Right renal cortex interstitium (tissue), 3 donors: ENCODE measurements at regions not wholly inside any gene's neighbourhood (a gene's known extent, or its start where the extent isn't known, plus 50 kb on each side); places are given as distances from the start of the nearest gene placed in this dataset.
"Not testable (repeated sequence)": the region's sequence is repeated elsewhere in the genome, so short reads cannot be mapped to it uniquely, and the experiment has no call there.

Source experiments
- DNase-seq, 3 donors: peaks; one replicate each; pipeline ENCODE4 v3.0.0-alpha.2; 2013; ENCODE audit warnings: low read depth in 3 of 3, low spot score in 2 of 3

- no peak for DNase-seq
Observed at GRCh38 chr4:60422439-60422838, 777.7 kb upstream of the ADGRL3 start.

DNA sequence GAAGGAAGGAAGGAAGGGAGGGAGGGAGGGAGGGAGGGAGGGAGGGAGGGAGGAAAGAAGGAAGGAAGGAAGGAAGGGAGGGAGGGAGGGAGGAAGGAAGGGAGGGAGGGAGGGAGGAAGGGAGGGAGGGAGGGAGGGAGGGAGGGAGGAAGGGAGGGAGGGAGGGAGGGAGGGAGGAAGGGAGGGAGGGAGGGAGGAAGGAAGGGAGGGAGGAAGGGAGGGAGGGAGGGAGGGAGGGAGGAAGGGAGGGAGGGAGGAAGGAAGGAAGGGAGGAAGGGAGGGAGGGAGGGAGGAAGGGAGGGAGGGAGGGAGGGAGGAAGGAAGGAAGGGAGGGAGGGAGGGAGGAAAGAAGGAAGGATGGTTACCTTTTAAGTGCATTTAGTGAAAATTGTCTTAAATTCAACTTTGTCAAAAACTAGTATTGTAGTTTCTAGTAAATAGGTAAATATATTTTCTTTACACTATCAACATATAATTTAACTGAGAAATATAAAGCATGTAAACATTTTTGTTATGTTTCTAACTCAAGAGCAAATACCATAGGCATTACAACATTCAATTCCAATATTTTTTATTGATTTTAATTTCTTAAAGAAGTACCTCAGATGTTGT lies 776.4 kb upstream of the ADGRL3 start:
- DNase-seq = not testable (repeated sequence)

DNA sequence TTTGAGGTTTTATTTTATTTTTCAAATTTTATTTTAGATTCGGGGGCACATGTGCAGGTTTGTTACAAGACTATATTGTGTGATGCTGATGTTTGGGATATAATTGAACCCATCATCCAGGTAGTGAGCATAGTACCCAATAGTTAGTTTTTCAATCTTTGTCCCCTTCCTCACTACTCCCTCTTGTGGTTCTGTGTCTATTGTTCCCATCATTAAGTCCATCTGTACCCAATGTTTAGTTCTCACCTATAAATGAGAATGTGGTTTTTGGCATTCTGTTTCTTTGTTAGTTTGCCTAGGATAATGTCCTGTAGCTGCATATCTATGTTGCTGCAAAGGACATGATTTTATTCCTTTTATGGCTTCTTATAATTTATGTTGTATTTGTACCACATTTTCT lies 767.2 kb upstream of the ADGRL3 start:
- DNase-seq = no peak

GRCh38 chr4:60443068-60443467 lies 757.1 kb upstream of the ADGRL3 start:
- no peak for DNase-seq

DNA sequence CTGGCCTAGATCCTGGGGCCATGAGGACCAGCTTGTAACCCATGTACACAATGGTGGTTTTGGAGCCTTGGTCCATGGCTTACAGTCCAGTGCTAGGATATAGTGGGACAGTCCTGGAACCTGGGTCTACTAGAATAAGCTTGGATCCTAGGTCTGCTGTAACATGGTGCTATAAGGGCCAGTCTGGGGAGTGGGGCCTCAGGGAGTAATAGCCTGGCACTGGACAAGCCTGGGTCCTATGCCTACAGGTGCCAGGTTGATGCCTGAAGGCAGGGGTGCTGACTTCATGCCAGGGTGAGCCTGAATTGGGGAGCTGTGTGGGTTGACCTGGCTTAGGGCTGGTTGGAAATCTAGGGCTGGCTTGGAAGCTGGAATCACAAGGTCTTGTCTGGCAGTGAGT lies 756.3 kb upstream of the ADGRL3 start:
- DNase-seq = no peak

DNA sequence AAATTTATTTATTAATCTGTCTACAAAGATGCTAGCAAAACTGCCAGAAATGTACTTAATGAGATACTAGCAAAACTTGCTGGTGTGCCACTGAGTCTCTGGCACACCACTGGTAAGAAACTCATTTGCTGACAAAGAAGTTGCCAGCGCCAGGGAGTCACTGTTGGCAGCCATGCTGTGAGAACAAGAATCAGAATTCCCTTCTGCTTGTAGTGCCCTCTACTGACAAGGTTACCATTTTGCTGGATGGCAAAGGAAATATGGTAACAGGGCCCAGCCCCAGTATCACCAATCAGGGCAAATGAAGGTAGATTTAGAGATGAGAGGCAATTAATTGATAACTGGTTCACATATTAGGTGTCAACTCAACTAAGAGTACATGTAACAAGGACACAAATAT lies 750.1 kb upstream of the ADGRL3 start:
- no peak for DNase-seq

- no peak for DNase-seq
Observed at GRCh38 chr4:60452266-60452665, 747.9 kb upstream of the ADGRL3 start.

GRCh38 chr4:60455380-60455779 lies 744.7 kb upstream of the ADGRL3 start:
- DNase-seq = no peak

DNA sequence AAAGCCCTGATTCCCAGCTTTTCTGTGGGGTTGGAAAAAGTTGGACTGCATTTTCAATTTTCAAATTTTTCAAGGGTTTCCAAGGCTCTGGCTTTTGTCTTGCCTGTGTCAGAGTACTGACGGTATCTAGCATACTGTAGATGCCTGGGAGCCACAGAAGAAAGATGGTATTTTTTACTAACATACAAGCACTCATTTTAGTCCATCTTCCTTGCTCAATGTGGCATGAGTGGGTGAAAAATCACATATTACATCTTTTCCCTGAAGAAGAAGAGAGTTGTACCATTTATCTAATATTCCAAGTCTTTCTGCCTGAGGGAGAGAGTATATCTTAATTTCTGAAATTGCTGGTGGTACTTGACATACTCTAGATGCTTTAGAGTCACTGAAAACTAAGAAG lies 738.6 kb upstream of the ADGRL3 start:
- no peak for DNase-seq

DNA sequence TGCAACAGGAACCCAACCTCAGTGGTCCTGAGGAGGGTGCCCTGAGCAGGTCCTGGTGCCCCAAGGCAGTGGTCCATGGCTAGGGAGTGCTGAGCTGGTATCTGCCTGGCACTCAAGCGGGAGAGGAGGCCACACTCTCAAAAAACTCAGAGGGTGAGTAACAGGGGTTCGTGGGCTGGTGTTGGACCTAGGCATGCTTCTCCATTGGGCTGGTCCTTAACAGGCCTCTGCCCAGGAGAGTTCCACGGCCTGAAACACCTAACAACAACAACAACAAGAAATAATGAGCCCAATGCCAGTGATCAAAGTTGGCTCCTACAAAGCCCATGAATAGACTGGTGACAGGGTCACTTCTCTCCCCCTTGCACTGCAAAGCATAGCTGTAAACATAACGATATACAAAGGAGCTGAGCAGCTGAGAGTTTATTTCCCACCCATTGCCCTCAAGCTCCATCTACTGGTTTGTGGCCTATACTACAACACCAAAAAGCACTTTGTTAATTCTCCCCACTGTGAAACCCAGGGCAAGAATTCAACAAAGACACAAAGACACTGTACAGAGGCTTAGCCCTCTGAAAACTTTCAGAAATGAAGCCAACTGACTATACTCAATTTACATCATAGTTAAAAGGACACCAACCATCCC lies 736.1 kb upstream of the ADGRL3 start:
- no peak for DNase-seq

DNA sequence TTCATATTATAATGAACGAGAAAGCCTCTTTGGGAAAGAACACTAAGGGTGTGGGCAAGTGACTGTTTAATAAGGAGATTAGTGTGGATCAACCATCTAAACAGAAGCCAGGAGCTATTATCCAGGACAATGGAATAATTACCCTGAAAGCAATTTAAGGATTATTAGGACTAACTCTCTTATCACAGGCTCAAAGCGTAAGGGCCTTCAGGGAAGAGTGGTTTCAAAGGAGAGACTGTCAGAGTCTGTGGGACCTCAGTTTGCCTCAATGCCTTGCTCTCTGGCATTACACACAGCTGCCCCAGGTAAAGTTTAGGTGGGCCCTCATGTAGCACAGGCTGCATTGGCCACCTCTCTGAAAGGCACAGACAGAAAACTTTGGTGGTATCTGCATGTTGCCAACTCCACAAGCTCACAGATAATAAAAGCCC lies 717.2 kb upstream of the ADGRL3 start:
- DNase-seq = no peak

- DNase-seq = no peak
Observed at GRCh38 chr4:60485276-60485675, 714.9 kb upstream of the ADGRL3 start.

DNA sequence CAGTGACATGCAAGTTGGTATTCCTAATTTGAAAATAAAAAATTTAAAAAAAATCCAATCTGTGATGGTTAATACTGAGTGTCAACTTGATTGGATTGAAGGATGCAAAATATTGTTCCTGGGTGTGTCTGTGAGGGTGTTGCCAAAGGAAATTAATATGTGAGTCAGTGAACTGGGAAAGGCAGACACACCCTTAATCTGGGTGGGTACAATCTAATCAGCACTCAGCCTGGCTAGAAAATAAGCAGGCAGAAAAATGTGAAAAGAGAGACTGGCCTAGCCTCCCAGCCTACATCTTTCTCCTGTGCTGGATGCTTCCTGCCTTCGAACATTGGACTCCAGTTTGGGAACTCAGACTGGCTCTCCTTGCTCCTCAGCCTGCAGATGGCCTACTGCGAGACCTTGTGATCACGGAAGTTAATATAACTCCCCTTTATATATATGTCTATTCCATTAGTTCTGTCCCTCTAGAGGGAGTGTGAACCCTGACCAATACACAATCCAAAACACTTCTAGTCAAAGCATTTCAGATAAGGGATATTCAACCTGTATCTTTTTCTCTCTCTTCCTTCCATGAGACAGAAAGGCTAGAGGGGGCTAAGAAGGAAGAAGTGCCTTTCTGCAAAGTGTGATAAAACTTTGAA lies 712.9 kb upstream of the ADGRL3 start:
- not testable (repeated sequence) for DNase-seq

DNA sequence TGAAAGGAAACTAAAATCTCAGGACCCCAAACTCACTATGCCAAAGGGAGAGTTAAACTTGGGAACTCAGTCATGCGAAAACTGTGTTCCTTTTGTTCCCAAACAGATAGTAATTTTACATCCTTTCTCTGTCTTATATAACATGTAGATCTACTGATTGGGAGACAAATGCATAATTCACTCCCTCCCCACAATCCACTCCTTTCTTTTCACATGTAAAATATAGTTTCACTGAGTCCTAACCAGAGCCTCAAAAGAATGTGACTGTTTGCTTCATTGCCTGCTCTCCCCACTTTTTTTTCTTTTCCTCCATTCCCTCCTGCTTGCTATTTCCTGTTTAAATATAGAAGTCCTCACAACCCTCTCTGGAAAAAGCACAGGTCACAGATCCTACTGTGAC lies 699.3 kb upstream of the ADGRL3 start:
- DNase-seq = no peak

GRCh38 chr4:60502733-60503132 lies 697.4 kb upstream of the ADGRL3 start:
- DNase-seq = no peak

GRCh38 chr4:60506061-60506460 lies 694.1 kb upstream of the ADGRL3 start:
- DNase-seq = no peak

- DNase-seq = no peak
Observed at GRCh38 chr4:60522265-60522664, 677.9 kb upstream of the ADGRL3 start.

GRCh38 chr4:60531776-60532379 lies 668.2 kb upstream of the ADGRL3 start:
- no peak for DNase-seq

GRCh38 chr4:60544981-60545380 lies 655.1 kb upstream of the ADGRL3 start:
- DNase-seq = no peak

GRCh38 chr4:60562334-60562733 lies 637.8 kb upstream of the ADGRL3 start:
- DNase-seq = no peak

DNA sequence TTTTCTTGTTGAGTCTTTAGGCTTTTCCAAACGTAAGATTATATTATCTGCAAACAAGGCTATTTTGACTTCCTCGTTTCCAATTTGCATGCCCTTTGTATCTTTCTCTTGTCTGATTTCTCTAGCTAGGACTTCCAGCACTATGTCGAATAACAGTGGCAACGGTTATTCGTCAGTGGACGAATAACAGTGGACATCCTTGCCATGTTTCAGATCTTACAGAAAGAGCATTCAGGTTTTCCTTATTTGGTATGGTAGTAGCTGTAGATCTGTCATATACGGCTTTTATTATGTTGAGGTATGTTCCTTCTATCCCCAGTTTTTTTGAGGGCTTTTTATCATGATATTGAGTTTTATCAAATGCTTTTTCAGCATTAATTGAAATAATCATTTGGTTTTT lies 634.6 kb upstream of the ADGRL3 start:
- DNase-seq = no peak

DNA sequence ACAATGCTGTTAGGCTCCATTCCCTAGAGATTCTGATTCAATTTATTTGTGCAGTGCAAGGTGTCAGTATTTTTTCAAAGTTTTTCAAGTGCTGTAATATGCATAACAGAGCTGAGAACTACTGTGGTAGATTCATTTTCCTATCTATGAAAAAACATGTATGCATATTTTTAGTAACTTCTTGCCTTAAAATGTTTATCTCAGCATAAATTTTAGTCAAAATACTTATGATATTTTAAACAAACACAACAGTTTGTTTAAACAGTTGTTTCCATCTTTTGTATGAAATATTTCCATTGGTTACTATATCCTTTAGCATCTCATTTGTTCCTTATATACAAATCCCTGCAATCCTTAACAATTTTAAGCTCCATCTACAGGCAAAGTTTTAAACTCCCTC lies 624.8 kb upstream of the ADGRL3 start:
- DNase-seq = no peak
